ENCODE measurements at regions not wholly inside any gene's neighbourhood (a gene's known extent, or its start where the extent isn't known, plus 50 kb on each side); places are given as distances from the start of the nearest gene placed in this dataset.
"Not testable (repeated sequence)": the region's sequence is repeated elsewhere in the genome, so short reads cannot be mapped to it uniquely, and the experiment has no call there.

GRCh38 chr10:45541032-45541431 lies 131.5 kb downstream of the ZFAND4 start:
- peaks cover 18% of the 10 kb centered on the region for H3K4me1 Mint-ChIP-seq
- DNase-seq, H3K27ac Mint-ChIP-seq, H3K9me3 Mint-ChIP-seq, H3K27me3 Mint-ChIP-seq, H3K4me3 Mint-ChIP-seq: not testable (repeated sequence)
- peaks cover 10% of the 10 kb centered on the region for H3K36me3 Mint-ChIP-seq

DNA sequence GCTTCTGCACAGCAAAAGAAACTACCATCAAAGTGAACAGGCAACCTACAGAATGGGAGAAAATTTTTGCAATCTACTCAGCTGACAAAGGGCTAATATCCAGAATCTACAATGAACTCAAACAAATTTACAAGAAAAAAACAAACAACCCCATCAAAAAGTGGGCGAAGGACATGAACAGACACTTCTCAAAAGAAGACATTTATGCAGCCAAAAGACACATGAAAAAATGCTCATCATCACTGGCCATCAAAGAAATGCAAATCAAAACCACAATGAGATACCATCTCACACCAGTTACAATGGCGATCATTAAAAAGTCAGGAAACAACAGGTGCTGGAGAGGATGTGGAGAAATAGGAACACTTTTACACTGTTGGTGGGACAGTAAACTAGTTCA lies 132.0 kb downstream of the ZFAND4 start:
- H3K9me3 Mint-ChIP-seq, H3K27ac Mint-ChIP-seq, H3K4me3 Mint-ChIP-seq, DNase-seq, H3K27me3 Mint-ChIP-seq: not testable (repeated sequence)
- peaks cover 10% of the 10 kb centered on the region for H3K36me3 Mint-ChIP-seq
- peaks cover 19% of the 10 kb centered on the region for H3K4me1 Mint-ChIP-seq

GRCh38 chr10:45539569-45539968 lies 133.0 kb downstream of the ZFAND4 start:
- not testable (repeated sequence) for H3K4me3 Mint-ChIP-seq, H3K27ac Mint-ChIP-seq, H3K27me3 Mint-ChIP-seq, DNase-seq, H3K9me3 Mint-ChIP-seq
- Mint-ChIP-seq H3K4me1 (peaks cover 21% of the 10 kb centered on the region), H3K36me3 (peaks cover 10% of the 10 kb centered on the region)

DNA sequence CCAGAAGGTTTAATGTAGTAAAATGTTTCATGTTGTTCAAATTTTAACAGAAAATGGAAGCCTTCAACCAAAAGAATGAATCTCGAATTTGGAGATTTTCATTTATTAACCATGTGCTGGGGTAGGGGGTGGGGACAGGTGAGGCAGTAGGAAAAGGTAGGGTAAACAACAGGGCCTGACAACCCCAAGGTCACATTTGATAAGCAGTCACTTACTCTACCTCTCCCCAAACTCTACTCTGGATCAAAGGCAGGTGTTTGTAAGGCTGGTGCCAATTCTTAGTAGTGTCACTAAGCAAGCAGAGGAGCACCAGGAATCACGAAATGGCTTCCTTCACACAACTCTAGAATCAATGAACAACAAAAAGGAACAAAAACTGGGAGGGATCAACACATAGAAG lies 138.0 kb downstream of the ZFAND4 start:
- H3K36me3 Mint-ChIP-seq, result peaks cover 18% of the 10 kb centered on the region
- no peaks in the 10 kb centered on the region for H3K27me3 Mint-ChIP-seq
- H3K4me1 Mint-ChIP-seq, result peaks cover 23% of the 10 kb centered on the region
- H3K4me3 Mint-ChIP-seq, result no peak overlapping the region
- DNase-seq, result no peak
- H3K9me3 Mint-ChIP-seq, result peaks cover 3% of the 10 kb centered on the region
- no peak overlapping the region for H3K27ac Mint-ChIP-seq

- Mint-ChIP-seq H3K27me3 (no peaks in the 10 kb centered on the region), H3K27ac (no peak overlapping the region), H3K9me3 (no peaks in the 10 kb centered on the region), H3K36me3 (peaks cover 26% of the 10 kb centered on the region), H3K4me1 (peaks cover 20% of the 10 kb centered on the region), H3K4me3 (no peak overlapping the region)
- DNase-seq, result no peak
Observed at GRCh38 chr10:45532480-45532879, 140.1 kb downstream of the ZFAND4 start.

- peaks cover 17% of the 10 kb centered on the region for H3K4me1 Mint-ChIP-seq
- H3K9me3 Mint-ChIP-seq, result no peaks in the 10 kb centered on the region
- no peaks in the 10 kb centered on the region for H3K27me3 Mint-ChIP-seq
- no peak overlapping the region for H3K27ac Mint-ChIP-seq
- DNase-seq, result no peak
- H3K36me3 Mint-ChIP-seq, result peaks cover 27% of the 10 kb centered on the region
- H3K4me3 Mint-ChIP-seq, result no peak overlapping the region
Observed at GRCh38 chr10:45526309-45526905, 146.2 kb downstream of the ZFAND4 start.

DNA sequence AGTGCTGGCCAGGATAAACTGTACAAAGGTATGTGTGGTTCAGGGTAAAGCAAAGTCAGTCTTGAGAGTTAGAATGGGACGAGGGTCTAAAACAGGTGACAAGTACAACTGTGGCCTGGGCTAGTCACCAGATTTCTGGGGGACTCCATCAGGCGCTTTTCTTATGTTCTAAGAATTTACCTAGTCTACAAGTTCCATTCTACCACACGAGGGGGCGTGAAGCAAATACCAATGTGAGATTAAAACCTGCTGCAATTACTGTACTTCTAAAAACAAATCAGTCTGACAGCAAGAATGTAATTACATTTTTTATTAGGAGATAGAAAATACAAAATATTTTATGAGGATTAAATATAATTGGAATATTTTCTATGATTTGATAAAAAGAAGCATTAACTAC lies 146.5 kb downstream of the ALOX5 start:
- H3K36me3 Mint-ChIP-seq, result peaks cover 5% of the 10 kb centered on the region
- H3K27me3 Mint-ChIP-seq, result no peaks in the 10 kb centered on the region
- H3K27ac Mint-ChIP-seq, result no peak overlapping the region
- H3K9me3 Mint-ChIP-seq, result no peaks in the 10 kb centered on the region
- DNase-seq, result no peak
- peaks cover 16% of the 10 kb centered on the region for H3K4me1 Mint-ChIP-seq
- no peak overlapping the region for H3K4me3 Mint-ChIP-seq

DNA sequence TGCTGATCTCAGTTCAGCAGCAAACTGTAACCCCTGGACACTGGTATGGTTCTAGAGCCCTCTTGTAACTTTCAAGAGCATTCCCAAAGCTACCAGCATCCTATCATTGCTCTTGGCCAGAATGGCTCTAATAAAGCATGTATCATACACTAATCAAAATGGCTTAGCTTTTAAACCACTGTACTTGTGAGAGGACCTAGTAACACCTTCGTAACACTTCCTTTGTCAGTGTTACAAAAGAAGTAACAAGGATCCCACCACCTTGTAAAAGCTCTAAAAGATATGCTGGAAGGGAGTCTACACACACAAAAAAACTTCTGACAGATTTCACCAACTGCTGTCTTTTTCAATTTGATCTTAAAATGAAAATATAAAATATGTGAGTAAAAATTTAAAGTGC lies 144.7 kb downstream of the ALOX5 start:
- H3K4me1 Mint-ChIP-seq, result peaks cover 19% of the 10 kb centered on the region
- no peak overlapping the region for H3K27ac Mint-ChIP-seq
- H3K36me3 Mint-ChIP-seq, result peaks cover 5% of the 10 kb centered on the region
- H3K27me3 Mint-ChIP-seq, result no peaks in the 10 kb centered on the region
- H3K4me3 Mint-ChIP-seq, result no peak overlapping the region
- no peaks in the 10 kb centered on the region for H3K9me3 Mint-ChIP-seq
- no peak for DNase-seq

DNA sequence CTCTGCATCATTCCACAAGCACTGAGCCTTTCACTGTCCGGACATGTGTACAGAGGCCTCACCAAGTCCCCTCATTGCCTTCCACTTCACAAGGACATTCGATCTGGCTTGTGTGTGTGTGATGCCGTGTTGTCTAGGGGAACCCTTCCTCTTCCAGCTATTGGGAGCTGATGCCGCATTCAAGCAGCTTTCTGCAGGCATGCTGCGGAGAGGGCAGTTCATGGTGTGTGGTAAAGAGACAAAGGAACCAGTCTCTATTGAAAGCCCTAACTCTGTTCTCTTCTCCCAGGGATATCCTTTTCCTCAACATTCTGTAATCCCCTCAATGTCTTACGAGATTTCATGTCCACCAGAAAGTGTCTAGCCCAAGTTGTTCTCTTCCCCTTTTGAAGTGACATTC lies 141.6 kb downstream of the ALOX5 start:
- peaks cover 5% of the 10 kb centered on the region for H3K36me3 Mint-ChIP-seq
- H3K27ac Mint-ChIP-seq, result no peak overlapping the region
- no peaks in the 10 kb centered on the region for H3K9me3 Mint-ChIP-seq
- no peaks in the 10 kb centered on the region for H3K27me3 Mint-ChIP-seq
- H3K4me3 Mint-ChIP-seq, result no peak overlapping the region
- DNase-seq, result no peak
- H3K4me1 Mint-ChIP-seq, result peaks cover 18% of the 10 kb centered on the region

DNA sequence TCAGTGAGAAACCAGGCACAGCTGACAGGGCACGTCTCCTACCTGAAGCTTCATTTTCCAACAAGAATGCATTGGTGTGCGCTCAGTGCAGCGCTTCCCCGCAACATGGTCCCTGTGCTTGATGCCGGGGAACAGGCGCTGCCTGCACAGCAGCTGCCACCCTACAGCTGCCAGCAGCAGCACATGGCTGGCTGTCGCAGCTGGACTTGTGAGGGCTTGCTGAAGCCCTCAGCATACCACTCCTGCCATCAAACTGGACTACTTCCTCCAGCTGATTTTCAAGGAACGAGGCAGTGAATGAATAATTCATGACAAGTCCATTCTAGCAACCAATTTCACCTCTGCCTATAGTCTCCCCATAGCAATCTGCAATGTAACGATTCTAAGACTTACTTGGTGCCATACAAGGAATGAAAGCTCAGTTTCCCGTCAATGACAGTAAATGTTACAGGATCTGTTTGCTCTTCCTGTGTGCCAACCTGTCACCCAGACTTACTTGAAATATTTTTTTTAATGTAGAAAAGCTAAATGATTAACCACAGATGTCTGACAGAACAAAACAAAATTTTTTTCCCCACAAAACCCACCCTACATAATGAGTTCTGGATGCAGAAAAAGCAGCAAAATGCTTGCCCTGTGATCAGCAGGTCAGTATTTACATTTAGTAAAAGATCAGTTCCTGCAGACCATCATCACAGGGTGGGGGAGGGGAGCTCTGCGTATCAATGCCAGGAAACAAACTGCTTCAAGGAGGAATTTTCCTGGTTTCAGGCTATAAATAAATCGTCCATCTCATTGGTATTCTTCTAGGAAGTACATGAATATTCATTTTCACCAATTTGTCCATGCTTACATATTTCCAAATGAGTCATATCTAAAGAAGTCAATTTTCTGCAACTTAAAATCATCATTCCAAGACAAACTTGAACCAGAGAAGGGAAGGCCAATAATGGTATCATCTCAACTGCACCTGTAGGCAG lies 140.6 kb downstream of the ALOX5 start:
- DNase-seq, result no peak
- Mint-ChIP-seq H3K4me3 (no peak overlapping the region), H3K36me3 (peaks cover 5% of the 10 kb centered on the region), H3K27me3 (no peaks in the 10 kb centered on the region), H3K9me3 (no peaks in the 10 kb centered on the region), H3K27ac (no peak overlapping the region), H3K4me1 (peaks cover 18% of the 10 kb centered on the region)

GRCh38 chr10:45513551-45513950 lies 139.5 kb downstream of the ALOX5 start:
- no peak overlapping the region for H3K27ac Mint-ChIP-seq
- no peaks in the 10 kb centered on the region for H3K9me3 Mint-ChIP-seq
- no peak for DNase-seq
- no peaks in the 10 kb centered on the region for H3K27me3 Mint-ChIP-seq
- peaks cover 5% of the 10 kb centered on the region for H3K36me3 Mint-ChIP-seq
- H3K4me3 Mint-ChIP-seq, result no peak overlapping the region
- H3K4me1 Mint-ChIP-seq, result peaks cover 19% of the 10 kb centered on the region

- H3K9me3 Mint-ChIP-seq, H3K27ac Mint-ChIP-seq, H3K36me3 Mint-ChIP-seq, DNase-seq, H3K27me3 Mint-ChIP-seq, H3K4me3 Mint-ChIP-seq: not testable (repeated sequence)
- peaks cover 18% of the 10 kb centered on the region for H3K4me1 Mint-ChIP-seq
Observed at GRCh38 chr10:45511926-45512325, 137.9 kb downstream of the ALOX5 start.

- no peak overlapping the region for H3K4me3 Mint-ChIP-seq
- no peaks in the 10 kb centered on the region for H3K27me3 Mint-ChIP-seq
- H3K27ac Mint-ChIP-seq, result no peak overlapping the region
- peaks cover 4% of the 10 kb centered on the region for H3K4me1 Mint-ChIP-seq
- no peak for DNase-seq
- H3K9me3 Mint-ChIP-seq, result no peaks in the 10 kb centered on the region
- no peaks in the 10 kb centered on the region for H3K36me3 Mint-ChIP-seq
Observed at GRCh38 chr10:45509491-45509890, 135.5 kb downstream of the ALOX5 start.

DNA sequence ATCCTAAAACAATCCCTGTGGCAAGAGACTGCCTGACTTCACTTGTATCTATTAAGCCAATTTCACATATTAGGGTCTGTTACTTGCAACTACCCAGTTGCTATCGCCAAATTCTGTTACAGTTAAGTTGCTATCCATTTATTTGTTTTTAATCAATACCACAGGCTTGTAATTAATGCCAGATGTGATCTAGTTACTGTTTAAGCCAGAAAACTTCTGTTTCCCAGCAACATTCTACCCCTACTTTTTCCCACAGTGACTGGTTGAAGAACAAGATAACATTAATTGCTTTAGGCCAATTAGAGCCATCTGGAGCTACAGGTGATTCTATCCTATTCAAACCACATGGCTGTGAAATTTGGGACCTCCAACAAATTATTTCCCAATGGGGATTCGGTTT lies 131.3 kb downstream of the ALOX5 start:
- H3K4me1 Mint-ChIP-seq, result peaks cover 12% of the 10 kb centered on the region
- DNase-seq, result no peak
- no peaks in the 10 kb centered on the region for H3K27me3 Mint-ChIP-seq

DNA sequence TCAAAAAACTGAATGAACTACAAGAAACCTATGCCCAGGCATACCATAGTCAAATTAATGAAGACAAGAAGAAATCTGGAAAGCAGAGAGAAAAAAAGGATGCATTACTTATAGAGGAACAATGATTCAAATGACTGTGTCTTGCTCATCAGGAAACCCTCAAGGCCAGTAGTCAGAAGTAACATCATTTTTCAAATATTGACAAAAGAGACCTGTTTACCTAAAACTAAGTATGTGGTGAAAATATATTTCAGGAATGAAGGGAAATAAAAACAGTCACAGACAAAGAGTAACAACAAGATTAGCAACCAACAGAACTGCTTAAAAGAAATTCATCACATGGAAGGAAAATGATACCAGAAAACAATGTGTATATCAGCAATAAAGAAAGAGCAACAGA lies 128.4 kb downstream of the ALOX5 start:
- no peak for DNase-seq
- peaks cover 3% of the 10 kb centered on the region for H3K9me3 Mint-ChIP-seq
- H3K27ac Mint-ChIP-seq, result no peak overlapping the region
- no peak overlapping the region for H3K4me3 Mint-ChIP-seq
- H3K27me3 Mint-ChIP-seq, result no peaks in the 10 kb centered on the region
- peaks cover 14% of the 10 kb centered on the region for H3K4me1 Mint-ChIP-seq
- peaks cover 6% of the 10 kb centered on the region for H3K36me3 Mint-ChIP-seq

More for the DNA sequence above, 131.3 kb downstream of the ALOX5 start:
- Mint-ChIP-seq H3K9me3 (no peaks in the 10 kb centered on the region), H3K4me3 (no peak overlapping the region), H3K36me3 (no peaks in the 10 kb centered on the region), H3K27ac (no peak overlapping the region)

DNA sequence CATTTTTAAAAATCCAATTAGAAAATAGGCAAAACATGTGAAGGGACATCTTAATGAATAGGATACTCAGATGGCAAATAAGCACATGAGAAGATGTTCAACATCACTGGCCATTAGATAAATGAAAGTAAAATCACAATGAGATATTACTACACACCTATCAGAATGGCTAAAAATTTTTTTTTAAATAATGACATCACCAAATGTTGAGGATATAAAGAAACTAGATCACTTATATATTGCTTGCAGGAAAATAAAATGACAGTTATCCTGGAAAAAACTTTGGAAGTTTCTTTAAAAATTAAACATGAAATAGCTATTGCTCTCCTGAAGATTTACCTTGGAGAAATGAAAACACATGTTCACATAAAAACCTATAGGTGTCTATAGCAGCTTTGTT lies 127.8 kb downstream of the ALOX5 start:
- Mint-ChIP-seq H3K9me3 (peaks cover 7% of the 10 kb centered on the region), H3K4me3 (no peak overlapping the region), H3K27me3 (no peaks in the 10 kb centered on the region), H3K36me3 (peaks cover 7% of the 10 kb centered on the region), H3K27ac (no peak overlapping the region), H3K4me1 (peaks cover 14% of the 10 kb centered on the region)
- DNase-seq, result no peak

Data from activated naive CD8-positive, alpha-beta T cell treated with anti-CD3 and anti-CD28 coated beads for 36 hours (primary cell).